Forelimb muscle (tissue), 1 donor: ENCODE measurements at regions not wholly inside any gene's neighbourhood (a gene's known extent, or its start where the extent isn't known, plus 50 kb on each side); places are given as distances from the start of the nearest gene placed in this dataset.
"Not testable (repeated sequence)": the region's sequence is repeated elsewhere in the genome, so short reads cannot be mapped to it uniquely, and the experiment has no call there.

Experiments
- DNase-seq: peaks from one replicate; pipeline ENCODE4 v3.0.0-alpha.2; 2013; ENCODE audit warnings: low read depth

GRCh38 chr9:41839786-41840185 is 289.4 kb downstream of the CNTNAP3B start:
- not testable (repeated sequence) for DNase-seq

- DNase-seq = not testable (repeated sequence)
Observed at GRCh38 chr9:41838953-41839352, 290.3 kb downstream of the CNTNAP3B start.

DNA sequence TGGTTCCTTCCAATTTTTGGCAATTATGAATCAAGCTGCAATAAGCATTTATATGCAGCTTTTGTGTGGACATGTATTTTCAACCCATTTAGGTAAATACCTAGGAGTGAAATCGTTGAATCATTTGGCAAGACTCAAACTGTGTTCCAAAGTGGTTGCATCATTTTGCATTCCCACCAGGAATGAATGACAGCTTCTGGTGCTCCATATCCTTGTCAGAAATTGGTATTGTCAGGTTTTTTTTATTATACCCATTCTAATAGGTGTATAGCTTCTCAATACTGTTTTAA is 290.7 kb downstream of the CNTNAP3B start:
- not testable (repeated sequence) for DNase-seq

GRCh38 chr9:41837684-41838561 is 291.3 kb downstream of the CNTNAP3B start:
- DNase-seq = not testable (repeated sequence)

GRCh38 chr9:41833108-41833507 is 296.1 kb downstream of the CNTNAP3B start:
- not testable (repeated sequence) for DNase-seq

DNA sequence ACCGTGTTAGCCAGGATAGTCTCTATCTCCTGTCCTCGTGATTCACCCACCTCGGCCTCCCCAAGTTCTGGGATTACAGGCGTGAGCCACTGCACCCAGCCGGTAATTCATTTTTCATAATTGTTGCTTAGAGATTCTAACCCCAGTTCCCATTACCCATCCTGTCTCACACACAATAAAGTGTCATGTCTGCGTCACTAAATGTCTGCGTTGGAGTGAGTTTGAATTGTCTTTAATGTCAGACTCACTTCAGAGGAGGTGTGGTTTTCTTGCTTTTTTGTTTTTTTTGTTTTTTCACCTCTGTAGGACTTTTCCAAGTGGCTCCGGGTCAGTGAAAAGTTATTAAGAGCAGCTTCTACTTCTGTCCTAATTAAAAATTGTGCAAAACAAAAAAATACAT is 304.5 kb downstream of the CNTNAP3B start:
- not testable (repeated sequence) for DNase-seq

DNA sequence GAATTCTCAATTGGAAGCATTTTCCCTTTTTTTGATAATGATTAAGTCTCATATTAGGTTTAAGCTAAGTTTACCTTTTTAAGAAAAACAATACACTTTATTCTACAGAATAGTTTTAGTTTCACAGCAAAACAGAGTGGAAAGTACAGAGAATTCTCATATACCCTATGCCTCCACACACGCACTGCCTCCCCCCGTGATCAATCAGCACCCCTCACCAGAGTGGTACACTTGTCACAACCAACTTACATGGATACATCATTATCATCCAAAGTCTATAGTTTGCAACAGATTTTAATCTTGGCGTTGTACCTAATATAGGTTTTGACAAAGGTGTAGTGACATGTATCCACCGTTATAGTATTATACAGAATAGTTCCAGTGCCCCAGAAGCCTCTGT is 326.5 kb downstream of the CNTNAP3B start:
- not testable (repeated sequence) for DNase-seq

GRCh38 chr9:41798684-41799083 is 330.5 kb downstream of the CNTNAP3B start:
- DNase-seq = not testable (repeated sequence)

GRCh38 chr9:41790719-41791363 is 338.4 kb downstream of the CNTNAP3B start:
- DNase-seq = not testable (repeated sequence)

GRCh38 chr9:41790007-41790406 is 339.2 kb downstream of the CNTNAP3B start:
- not testable (repeated sequence) for DNase-seq

DNA sequence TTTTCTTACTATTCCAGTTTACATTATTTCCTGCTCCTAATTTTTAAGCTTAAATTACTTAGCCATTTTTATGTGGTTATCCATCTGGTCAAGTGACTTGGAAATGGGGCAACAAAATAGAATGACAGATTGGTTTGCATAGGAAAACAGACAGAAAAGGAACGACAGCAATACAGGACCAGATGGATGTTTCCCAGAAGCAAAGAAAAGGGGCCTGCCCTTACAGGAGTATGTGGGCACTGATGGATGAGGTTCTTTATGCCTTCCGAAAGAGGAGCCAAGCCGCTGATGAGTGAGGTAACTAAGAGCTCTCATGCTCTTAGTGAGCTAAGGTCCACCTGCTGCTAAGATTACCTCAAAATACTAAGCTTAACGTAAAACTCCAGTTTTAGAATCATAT is 339.8 kb downstream of the CNTNAP3B start:
- not testable (repeated sequence) for DNase-seq

- not testable (repeated sequence) for DNase-seq
Observed at GRCh38 chr9:41787951-41788350, 341.3 kb downstream of the CNTNAP3B start.

GRCh38 chr9:41787270-41787669 is 342.0 kb downstream of the CNTNAP3B start:
- DNase-seq = not testable (repeated sequence)

- DNase-seq = not testable (repeated sequence)
Observed at GRCh38 chr9:41784006-41784405, 345.2 kb downstream of the CNTNAP3B start.

GRCh38 chr9:41783070-41783810 is 346.0 kb downstream of the CNTNAP3B start:
- DNase-seq = not testable (repeated sequence)

- DNase-seq = not testable (repeated sequence)
Observed at GRCh38 chr9:41781899-41782298, 347.3 kb downstream of the CNTNAP3B start.

- DNase-seq = not testable (repeated sequence)
Observed at GRCh38 chr9:41779897-41780406, 349.3 kb downstream of the CNTNAP3B start.

DNA sequence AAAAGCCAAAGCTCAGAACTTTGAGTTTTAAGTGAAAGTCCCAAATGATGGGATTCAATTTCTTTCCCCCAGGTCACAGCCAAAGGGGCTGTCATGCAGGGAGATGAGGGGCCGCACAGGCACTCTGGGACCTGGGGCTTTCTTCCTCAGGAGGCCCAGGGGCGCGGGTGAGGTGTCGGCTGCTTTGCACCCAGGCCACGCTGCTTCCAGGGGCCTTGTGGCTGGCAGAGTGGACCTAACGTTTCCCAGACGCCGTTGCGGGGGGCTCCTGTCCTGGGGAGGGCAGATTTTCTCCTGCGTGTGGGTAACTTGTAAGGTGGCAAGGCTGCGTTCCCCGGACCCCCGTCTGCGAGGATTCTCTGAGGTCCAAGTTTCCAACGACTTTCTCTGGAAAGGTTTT is 350.0 kb downstream of the CNTNAP3B start:
- DNase-seq = not testable (repeated sequence)

DNA sequence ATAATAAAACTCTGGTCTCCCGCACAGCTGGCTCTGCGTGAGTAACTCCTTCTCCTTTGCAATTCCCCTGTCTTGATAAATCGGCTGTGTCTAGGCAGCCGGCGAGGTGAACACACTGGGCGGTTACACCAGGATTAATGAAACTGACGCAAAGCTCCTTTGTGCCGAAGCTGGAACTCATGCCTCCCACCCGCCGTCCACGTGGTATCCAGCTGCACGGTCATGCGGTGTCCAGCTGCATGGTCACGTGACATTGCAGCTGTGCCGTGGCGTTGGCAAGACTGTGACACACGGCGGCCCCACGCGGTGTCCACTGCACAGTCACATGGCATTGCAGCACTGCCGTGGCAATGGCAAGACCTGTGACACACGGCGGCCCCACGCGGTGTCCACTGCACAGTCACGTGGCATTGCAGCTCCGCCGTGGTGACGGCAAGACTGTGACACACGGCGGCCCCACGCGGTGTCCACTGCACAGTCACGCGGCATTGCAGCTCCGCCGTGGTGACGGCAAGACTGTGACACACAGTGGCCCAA is 350.6 kb downstream of the CNTNAP3B start:
- DNase-seq = not testable (repeated sequence)

DNA sequence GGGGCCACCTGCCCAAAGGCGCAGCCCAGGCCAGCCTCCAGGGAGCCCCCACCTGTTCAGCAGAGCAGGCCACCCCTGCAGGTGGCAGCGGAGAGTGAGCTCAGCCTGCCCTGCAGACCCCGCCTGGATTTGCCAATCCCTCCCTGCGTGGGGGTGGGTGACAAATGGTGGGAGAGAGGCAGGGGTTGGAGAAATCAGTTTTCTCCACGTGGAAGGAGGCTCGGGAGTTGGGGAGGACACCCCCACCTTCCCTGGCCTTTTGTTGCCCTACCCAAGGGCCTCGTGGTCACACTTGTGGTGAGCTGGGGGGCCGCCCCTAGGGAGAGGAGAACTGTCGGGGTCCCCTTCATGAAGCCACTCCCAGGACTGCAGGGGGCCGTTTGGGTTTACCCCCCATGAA is 351.7 kb downstream of the CNTNAP3B start:
- not testable (repeated sequence) for DNase-seq

GRCh38 chr9:41772541-41772940 is 356.7 kb downstream of the CNTNAP3B start:
- DNase-seq = not testable (repeated sequence)

- not testable (repeated sequence) for DNase-seq
Observed at GRCh38 chr9:41771693-41772092, 357.5 kb downstream of the CNTNAP3B start.
